ENCODE measurements at regions not wholly inside any gene's neighbourhood (a gene's known extent, or its start where the extent isn't known, plus 50 kb on each side); places are given as distances from the start of the nearest gene placed in this dataset.

- TF ChIP-seq CTCF (optimal IDR thresholded peaks at IDR 0.05 in 1 of 3, IDR thresholded peaks at IDR 0.05 in 1 of 3, conservative IDR thresholded peaks at IDR 0.05 in 1 of 3; ENCODE audit: extremely low read depth in 1 of 3, insufficient read depth in 2 of 3, low read length in 3 of 3) (no peak), EZH2 (IDR thresholded peaks at IDR 0.05; ENCODE audit: low read length) (no peak)
Observed at GRCh38 chr5:36442796-36443195, 141.1 kb upstream of the RANBP3L start.

Measured in keratinocyte (primary cell).